ENCODE measurements at regions not wholly inside any gene's neighbourhood (a gene's known extent, or its start where the extent isn't known, plus 50 kb on each side); places are given as distances from the start of the nearest gene placed in this dataset.

DNA sequence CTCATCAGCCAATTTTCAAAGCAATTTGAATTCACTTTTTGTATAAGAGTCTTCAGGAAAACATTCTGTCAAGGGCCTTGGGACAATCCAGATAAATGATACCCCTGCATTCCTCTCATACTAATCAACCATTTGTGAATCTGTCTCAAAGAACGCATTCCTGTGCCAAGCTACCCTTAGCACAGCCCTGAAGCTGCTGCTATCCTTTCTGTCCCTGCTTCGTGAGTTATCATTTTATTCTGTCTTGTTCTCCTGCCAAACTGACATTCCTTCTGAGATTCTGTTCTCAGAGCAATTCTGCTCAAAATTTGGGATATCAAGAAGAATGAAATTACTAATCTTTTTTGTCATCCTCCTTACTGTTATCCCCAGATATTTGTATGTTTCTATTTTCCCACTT, 213.9 kb upstream of the STXBP5 start:
- no peak for DNase-seq

DNA sequence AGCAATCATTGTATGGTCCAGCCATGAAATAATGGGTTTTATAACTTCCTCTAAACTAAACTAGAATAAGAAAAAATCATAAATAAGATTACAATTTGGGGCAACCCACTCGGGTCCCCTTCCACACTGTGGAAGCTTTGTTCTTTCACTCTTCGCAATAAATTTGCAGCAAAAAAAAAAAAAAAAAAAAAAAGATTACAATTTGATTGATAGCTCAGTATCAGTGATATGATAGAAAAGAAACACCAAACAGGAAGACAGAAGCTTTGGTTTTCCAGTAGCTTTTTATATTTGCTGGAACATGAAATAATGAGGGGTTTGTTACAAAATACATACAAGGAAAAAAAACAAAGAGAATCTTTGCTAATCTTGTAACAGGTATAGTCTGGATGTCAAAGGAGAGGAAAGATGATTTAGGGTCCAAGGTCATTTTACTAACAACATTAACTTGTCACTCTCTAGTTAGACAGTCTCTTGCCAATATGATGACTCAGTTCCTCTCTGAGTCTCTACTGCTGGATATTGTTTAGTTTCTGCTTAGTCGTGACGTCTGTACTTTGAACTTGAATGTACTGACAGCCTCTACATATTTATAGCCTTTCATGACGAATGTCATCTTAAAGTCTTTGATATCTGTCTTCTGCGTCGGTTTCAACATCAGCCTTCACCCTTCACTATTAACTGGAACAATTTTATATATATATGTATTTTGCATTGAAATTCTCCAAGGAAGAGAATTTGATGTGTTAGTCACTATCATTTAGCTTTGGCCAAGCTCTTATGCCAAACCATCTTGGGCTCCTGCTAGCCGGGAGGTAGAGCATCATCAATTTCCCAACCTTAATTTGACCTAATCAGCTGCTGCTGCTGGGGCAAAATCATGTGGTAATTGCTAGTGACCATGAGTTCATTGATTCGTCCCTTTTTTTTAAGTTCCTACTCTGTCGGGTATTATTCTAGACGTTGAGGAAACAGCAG, 213.1 kb upstream of the STXBP5 start:
- peak; percentile 56 for DNase-seq

DNA sequence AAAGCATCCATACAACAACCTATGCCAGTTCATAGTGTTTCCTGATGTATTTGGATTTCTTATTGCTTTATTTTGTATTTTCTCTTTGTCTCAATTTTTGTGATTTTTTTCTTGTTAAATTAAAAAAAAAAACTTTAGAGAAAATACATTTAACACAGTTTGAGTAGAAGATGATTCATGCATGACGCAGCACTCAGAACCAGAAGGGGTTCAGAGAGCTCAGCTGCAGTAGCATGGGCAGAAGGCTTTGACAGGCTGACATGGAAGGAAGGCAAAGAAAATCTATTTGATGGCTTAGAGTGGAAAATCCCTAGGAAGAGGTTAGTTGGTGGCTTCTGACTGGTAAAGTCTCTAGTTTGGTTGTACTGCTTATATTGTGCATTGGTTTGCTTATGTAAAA, 207.2 kb upstream of the STXBP5 start:
- DNase-seq = no peak

DNA sequence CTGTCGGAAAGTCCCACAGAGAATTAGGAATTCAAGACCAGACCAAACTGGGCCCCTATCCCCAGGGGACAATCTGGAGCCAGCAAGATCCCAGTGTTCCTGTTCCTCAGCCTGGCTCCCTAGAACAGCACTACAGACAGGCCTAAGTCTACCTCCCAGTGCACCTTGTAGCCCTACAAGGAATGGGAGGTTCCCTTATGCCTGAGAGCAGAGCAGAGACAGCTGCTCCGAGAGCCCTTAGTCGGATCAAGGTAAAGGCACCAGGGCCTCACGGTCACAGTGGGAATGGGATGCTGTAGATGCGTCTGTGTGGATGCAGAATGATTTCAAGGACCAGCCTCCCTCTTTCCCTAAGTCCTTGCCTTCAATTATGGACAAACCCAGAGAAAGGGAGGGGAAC, 204.5 kb upstream of the STXBP5 start:
- no peak for DNase-seq

DNA sequence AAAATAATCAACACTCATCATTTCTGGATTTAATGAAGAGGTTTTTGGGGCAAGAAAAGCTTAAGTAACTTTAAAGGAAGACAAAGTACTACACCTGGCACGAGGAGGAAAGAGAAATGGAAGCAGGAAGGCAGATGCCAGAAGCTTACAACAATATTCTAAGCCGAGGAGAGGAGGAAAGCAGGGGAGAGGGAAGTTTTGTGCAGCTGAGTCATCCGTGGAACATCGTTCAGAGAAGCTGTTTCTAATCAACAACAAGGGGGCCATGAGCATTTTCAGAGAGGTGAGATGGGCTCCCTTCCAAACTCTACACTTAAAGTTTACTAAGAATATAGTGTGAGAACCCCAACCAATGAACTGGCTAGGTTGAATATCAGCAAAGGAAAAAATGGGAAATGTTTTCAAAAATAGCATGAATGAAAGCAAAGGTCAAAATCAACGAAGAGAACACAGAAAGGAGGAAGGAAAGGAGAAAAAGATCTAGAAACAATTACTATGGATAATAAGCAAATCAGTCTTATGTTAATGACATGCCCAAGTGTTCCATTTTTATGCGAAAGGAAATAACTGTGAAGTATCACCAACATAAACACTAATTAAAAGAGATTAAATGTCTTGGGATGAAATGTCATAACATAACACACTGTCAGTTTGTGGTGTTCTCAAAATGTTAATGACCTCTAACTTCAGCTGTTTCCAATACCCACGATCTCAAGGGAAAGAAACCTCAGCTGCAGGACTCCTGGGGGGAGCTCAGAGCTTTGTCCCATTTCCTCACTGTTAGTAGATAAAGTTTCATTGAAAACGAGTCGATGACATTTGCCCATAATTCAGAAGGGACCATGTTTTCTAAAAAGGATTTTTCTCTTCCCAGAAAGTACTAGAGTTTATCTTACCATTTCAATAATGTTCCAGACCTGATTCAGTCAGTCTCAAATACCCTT, 203.4 kb upstream of the STXBP5 start:
- DNase-seq = peak; percentile 7

DNA sequence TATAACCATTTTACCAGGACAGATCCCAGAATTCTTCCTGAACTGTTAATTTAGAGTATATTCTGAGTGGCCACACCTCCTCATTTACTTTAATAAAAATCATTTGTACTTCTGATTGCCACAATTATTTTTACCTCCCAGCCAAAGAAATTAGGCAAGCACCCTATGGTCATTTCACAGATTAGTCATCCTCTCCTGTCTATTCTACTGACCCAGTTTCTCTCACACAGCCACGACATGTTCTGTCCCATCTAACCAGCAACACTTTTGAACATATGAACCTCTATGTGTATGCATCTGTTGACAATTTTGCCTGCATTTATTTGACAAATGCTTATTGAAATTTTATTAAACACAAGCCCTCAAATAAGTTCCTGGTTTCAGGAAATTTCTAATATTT, 202.6 kb upstream of the STXBP5 start:
- DNase-seq = no peak

DNA sequence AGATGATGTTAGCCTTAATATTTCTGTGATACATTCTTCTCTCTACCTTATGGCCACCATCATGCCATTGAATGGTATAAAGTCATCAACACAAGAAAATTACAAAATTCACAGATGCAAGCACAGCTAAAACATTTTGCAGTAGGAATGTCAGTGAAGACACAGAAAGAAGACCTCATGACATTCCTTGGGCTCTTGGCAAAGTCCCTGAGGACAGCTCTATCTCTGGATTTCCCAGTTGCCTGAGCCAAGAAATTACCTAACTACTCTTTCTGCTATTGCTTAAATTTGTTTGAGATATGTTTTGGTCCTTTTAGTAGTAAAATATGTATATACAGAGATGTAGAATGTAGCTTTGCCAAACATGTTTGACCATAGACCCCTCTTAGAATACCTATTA, 201.0 kb upstream of the STXBP5 start:
- no peak for DNase-seq

DNA sequence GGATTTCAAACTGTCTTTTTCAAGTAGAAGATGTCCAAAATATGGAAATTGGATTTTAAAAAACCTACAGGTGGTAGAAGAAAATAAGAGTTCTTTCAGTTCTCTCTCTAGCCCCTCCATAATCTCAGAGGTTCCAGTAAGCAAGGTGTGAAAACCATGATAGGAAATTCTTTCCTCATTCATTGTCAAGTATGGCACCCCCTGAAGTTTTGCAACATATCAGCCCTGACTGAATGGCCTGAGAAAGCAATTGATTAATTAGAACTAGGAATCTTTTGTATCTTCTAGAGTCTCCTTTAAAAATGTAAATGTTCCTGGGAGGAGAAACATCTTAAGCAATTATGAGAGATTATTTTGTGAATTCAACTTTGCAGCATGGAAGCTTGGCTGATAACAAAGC, 198.7 kb upstream of the STXBP5 start:
- DNase-seq = no peak

DNA sequence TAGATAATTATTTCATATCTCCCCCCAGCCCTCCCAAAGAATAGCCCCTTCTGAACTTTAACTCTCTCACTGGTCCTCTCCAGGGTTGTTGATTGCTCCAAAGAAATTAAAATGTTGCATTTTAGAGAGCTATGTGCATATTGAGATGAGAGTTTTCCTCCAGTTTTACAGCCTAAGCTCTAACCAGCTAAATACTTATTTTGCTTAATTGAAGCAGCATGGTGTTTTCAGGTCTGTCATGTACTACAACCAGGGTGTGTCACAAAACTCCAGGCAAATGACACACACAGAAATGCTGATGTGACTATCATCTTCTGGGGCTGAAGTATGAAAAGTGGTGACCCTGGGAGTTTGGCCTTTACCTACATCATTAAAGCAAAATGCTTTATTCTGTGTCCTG, 196.8 kb upstream of the STXBP5 start:
- DNase-seq = no peak

DNA sequence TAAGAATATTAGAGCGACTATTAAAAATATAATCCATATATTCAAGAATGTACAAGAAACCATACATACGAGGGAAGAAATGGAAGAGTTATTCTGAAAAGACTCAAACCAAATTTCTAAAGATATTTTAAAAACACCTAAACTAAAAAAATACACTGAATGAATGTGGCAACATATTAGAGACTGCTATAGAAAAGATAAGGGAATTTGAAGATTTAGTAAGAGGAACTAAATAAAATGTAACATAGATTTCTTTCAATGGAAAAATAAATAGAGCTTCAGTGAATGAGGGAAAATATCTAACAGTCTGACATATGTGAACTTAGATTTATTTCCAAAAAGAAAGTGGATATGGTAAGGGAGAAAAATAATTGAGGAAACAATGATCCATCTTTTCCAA, 194.9 kb upstream of the STXBP5 start:
- DNase-seq = no peak

DNA sequence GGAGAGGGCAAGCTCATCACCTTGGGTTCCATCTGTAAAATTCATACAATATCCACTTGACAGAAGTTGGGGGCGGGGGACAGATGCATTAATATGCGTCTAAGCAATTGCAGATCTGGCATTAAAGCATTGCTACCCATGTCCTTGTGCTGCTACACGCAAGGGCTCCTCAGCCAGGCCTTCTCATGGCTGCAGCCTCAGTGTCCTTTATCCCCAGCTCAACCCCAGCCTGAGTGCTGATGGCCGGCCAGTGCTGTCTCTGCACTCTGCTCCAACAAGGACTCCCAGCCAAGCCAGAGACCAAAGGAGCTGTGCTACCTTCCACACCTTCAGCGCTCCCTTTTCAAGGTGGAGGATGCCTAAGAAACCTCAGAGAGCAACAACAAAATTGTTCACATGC, 188.5 kb upstream of the STXBP5 start:
- DNase-seq = no peak

DNA sequence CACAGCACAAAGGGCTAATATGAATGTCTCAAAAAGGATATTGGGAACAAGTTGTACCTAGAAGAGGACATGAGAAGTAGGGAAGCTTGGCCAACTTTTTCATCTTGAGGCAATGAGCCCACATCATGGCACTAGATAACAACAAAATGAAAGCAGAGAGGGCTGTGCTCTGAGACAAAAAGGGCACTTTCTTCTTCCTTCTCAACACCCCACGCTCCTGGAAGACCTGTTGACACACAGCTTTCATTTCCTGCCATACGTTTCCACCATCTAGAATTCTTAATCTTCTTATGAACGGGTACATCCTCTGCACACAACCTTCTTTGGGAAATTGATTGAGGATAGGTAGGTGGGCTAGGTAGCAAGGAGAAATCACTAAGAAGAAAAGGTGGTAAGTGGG, 187.8 kb upstream of the STXBP5 start:
- no peak for DNase-seq

DNA sequence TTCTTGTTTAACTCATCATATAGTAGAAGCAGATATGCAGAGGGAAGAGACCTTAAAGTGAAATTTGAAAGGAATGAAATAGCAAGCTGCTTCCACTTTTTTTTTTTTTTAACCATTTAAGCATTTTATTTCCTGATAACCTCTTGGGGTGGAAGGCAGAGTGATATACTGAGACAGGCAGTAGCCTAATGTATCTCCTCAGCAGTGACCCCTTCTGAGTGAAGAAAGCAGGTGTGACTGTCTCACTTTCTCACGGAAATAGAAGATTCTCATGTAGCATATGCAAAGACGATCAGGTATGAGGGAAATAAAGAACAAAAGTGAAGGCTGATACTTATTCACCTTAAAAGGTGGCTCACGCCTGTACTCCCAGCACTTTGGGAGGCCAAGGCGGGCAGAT, 187.1 kb upstream of the STXBP5 start:
- no peak for DNase-seq

DNA sequence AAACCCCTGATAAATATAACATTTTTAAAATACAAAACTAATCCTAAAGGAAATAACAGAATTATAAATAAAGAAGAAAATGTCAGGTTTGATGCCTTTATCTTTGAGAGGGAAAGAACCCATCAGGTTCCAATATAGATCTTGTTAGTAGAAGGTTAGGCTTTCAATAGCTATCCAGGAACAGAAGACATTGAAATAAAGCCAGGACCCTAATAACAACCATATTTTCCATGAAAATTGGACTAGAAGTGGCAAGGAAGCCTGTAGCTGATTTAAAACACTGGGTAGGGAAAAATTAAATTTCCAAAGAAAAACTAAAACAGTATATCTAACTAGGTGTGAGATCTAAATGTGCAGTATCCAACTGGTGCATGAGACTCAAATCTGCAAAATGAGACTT, 185.2 kb upstream of the STXBP5 start:
- DNase-seq = no peak

DNA sequence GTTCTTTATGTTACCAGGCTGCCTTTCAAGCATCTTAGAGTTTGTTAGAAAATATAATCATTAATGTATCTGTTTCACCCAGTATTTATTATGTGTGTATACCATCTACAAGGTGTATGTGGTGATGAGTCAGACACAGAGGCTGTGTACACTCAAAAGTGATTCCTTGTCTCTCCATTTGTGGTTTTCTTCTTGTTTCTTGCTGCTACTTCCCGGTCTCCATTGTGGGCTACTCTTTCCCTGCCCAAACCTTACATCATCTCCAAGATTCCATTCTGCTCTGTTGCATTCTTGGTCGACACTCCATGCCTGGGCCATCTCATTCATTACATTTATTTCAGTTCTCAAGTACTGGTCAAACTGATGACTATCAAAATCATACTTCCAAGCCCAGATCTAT, 182.2 kb upstream of the STXBP5 start:
- no peak for DNase-seq

DNA sequence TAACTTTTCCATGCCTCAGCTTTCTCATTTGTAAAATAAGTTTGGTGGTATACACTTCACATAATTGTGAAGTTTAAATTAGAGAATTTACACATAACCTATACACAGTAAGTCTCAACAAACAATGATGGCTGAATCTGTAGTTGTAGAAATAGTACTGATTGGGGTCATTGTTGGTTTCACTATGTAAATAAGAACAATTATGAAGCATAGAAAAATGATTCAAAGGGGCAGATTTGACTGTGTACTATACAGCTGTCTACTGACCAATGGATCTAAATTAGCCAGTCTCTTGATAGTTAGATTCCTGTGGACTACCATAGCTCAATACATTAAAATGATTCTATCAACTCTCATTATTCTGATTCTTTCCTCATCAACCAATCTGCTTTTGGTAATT, 181.1 kb upstream of the STXBP5 start:
- no peak for DNase-seq

DNA sequence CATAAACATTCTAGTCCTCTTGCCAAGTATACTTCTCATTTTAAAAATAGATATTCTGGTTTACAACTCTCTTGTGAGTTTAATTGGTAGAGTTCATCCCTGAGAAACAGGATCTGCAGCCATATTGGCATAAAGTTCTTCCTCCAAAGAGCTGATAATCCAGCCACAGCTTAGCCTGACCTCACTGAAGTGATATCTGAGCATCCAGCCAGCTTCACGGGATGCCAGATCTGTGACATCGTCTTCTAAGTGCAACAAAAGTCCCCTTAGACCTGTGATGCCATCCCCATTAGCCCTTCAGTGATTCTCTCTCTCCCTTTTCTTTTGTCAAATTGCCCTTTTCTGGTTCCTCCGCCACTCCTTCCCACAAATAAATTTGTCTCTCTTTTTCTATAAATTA, 180.6 kb upstream of the STXBP5 start:
- DNase-seq = no peak

DNA sequence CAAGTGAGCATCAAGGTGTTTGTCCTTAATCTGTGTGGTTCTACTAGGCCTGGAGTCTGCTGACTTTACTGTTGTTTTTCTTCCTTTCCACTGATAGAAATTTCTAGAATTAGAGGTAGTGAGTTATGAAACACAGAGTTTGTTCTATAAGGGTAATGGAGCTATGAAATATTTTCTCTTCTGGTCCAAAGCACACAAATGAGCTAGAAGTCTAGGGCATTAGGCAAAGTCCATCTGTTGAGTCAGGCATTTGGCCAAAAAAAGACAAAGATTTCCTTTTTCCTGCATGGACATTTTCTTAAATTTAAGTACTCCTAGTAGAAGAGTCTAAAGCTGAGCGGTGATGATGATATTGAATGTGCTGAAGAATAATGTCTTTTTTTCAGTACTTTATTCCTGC, 174.3 kb upstream of the STXBP5 start:
- DNase-seq = no peak

DNA sequence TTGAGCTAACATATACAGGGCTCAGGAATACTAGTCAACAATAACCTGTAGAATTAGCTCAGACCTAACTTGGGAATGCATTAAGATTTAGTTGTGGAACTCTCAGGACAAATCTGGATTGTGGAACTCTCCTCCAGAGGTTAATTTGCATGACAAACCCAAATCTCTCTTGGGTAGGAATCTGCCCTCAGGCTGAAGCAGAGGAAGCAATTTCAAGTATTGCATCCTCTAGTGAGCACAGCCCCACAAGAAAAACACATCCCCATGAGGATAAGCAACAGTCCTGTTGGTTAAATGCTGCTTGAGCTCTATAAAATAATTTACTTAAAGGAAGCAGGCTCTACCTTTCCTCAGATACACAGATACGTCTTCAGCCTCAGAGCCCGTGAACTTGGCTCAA, 170.9 kb upstream of the STXBP5 start:
- DNase-seq = no peak

DNA sequence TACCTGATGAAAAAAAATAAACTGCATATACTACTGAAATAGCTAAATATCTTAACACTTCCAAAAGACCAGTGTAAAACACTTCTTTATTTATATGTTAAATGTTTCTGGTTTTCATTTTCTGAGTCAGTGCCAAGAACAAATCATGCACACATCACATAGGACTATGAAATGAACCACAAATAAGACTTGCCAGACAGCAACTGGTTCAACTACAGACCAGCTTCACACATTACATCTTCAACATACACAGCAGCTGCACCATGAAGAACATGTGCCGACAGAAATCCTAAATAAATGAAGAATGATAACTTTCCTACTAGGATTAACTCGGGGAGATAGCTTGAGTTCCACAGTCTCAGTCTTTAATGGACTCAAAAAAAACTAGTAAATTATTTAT, 168.3 kb upstream of the STXBP5 start:
- no peak for DNase-seq

DNA sequence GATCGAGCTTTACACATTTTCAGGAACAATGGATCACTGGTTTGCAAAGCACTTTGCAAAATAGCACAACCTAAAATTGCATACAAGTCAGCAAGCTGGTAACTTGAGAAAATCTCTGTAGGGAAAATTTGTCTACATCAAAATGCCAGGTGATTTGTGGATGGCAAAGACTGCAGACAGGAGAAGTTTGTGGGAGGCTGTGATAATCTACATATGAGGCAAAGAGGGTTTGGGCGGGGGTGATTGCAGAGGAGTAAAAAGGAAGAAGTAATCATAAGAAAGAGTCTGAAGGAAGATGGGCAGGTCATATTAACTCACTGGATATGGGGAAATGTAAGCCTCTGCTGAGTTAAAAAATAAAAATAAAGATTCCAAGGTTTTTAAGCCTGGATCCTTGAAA, 166.3 kb upstream of the STXBP5 start:
- no peak for DNase-seq

DNA sequence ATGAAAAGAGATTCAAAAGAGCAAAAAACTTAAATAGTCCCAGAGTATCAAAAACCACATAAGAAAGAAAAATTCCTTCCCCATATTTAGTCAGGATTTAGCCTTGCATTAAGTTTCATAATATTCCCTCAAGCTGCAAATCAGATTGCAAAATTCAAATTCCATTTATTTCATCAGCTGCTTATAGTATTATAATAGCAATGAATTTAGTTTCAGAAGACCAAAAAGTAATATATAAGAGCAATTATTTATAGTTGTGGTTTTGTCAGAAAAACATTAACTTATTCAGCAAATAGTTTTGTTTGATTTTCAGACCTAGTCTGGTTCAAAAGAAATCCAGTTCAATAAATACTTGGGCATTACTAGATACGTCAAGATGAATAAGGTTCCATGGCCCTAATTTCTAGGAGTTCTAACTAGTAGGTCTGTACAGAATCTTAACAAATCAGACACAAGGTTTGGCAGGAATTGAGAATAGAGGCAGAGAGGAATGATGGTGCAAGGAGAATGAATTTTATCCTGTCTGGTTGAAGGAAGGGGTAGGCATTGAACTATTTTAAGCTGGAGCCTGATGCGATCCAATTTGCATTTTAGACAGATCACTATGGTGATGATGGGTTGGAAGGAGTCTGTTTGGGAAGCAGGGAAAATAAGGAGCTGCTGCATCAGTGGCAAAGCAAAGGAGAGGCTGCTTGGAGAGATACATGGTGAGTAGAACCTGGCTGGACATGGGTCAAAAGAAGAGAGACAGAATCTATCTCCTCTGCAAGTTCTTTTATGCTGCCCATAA, 163.9 kb upstream of the STXBP5 start:
- DNase-seq = no peak

DNA sequence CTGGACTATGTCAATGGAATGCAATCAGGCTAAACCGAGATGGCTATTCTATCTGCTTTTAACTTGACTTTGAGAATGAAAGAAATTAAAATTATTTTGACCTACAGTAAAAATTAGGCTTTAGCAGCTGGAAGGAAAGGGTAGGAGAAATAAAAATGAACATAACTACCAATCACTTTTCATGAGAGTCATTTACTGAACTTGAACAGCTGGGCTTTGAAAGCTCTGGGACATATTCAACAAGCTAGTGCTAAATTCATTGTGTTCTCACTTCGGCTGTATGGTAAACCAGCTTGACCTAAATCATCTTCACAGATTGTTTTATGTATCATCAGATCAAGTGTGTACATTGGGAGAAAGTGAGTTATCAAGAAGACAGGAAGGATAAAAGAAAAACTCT, 161.5 kb upstream of the STXBP5 start:
- no peak for DNase-seq

Measured in dermis blood vessel endothelial cell (primary cell).